ENCODE measurements at regions not wholly inside any gene's neighbourhood (a gene's known extent, or its start where the extent isn't known, plus 50 kb on each side); places are given as distances from the start of the nearest gene placed in this dataset.
"Not testable (repeated sequence)": the region's sequence is repeated elsewhere in the genome, so short reads cannot be mapped to it uniquely, and the experiment has no call there.

DNA sequence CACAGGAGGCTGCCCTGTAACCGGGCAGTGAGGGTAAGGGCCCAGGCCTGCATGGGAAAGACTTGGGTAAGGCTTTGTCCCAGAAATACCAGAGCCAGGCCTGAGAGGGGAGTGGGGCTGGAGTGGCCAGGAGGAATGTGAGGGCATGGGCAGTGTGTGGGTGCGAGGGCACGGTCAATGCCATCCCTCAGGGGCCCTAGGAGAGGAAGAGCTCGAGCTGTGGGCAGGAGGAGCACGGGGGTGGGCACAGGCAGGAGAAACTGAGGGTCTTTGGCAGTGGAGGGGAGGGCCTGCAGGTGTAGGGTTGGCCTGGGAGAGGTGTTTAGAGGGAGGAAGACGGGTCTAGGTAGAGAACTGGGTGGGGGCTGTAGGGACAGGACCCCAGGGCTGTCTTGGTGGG lies 381.6 kb downstream of the TMEM121 start:
- Histone ChIP-seq H3K9ac (ENCODE audit: low read length) (no peak overlapping the region), H3K9me3 (ENCODE audit: low read length) (no peaks in the 10 kb centered on the region), H2AFZ (ENCODE audit: low read length) (no peak overlapping the region), H3K79me2 (ENCODE audit: low read length) (no peaks in the 10 kb centered on the region), H3K4me3 (ENCODE audit: low read length) (no peak overlapping the region), H3K4me2 (ENCODE audit: low read length) (no peak overlapping the region), H3F3A (ENCODE audit: low read length, unreplicated experiment) (no peaks in the 10 kb centered on the region), H3K9me2 (replicated peaks; ENCODE audit: low read length) (no peaks in the 10 kb centered on the region), H3K27ac (ENCODE audit: low read length) (no peak overlapping the region), H3K27me3 (ENCODE audit: low read length) (no peaks in the 10 kb centered on the region), H3K36me3 (ENCODE audit: low read depth, low read length) (no peaks in the 10 kb centered on the region), H4K20me1 (ENCODE audit: low read length) (no peaks in the 10 kb centered on the region), H3K4me1 (ENCODE audit: insufficient read depth, low read length) (no peaks in the 10 kb centered on the region)
- ATAC-seq (no peak), DNase-seq (no peak)
- intact Hi-C loops (cut with micrococcal nuclease) = no loop called here
- ChIA-PET POLR2A (ENCODE audit: unreplicated experiment) (no interaction called here), CTCF (no interaction called here)
- TF ChIP-seq EZH2 (IDR thresholded peaks at IDR 0.05; ENCODE audit: low read length, unreplicated experiment) = no peak
- TF ChIP-seq CTCF (conservative IDR thresholded peaks at IDR 0.05; ENCODE audit: low read depth, low read length) = no peak
- TF ChIP-seq EZH2phosphoT487 (IDR thresholded peaks at IDR 0.05; ENCODE audit: borderline replicate concordance, low read length) = no peak
- BruUV-seq (replicated peaks) = no TSS peak

DNA sequence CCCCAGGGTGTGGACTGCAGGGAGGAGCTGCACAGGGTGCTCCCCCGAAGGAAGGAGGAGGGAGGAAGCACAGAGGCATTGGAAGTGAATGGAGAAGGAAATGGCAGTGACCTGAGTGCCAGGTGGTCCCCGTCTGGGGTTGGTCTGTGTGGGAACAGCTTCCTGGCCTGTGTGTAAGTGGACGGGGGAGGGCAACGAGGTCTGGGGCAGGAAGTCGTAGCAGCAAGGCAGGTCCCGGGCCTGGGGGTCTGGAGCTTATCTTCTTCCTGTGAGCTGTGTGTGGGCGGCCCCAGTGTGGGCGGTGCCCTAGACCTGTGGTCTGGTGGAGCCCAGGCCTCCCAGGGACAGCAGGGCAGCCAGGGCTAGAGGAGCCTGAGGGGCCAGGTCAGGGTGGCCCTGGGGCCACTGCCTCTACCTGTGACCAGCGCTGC lies 382.1 kb downstream of the TMEM121 start:
- H3K36me3 ChIP-seq (ENCODE audit: low read depth, low read length) = no peaks in the 10 kb centered on the region
- H2AFZ ChIP-seq (ENCODE audit: low read length) = no peak overlapping the region
- H3K4me2 ChIP-seq (ENCODE audit: low read length) = no peak overlapping the region
- CTCF ChIA-PET = no interaction called here
- POLR2A ChIA-PET (ENCODE audit: unreplicated experiment) = no interaction called here
- TF ChIP-seq CTCF (conservative IDR thresholded peaks at IDR 0.05; ENCODE audit: low read depth, low read length) = no peak
- TF ChIP-seq EZH2phosphoT487 (IDR thresholded peaks at IDR 0.05; ENCODE audit: borderline replicate concordance, low read length) = no peak
- no peak for TF ChIP-seq EZH2 (IDR thresholded peaks at IDR 0.05; ENCODE audit: low read length, unreplicated experiment)
- H3F3A ChIP-seq (ENCODE audit: low read length, unreplicated experiment) = no peaks in the 10 kb centered on the region
- no TSS peak for BruUV-seq (replicated peaks)
- no peaks in the 10 kb centered on the region for H4K20me1 ChIP-seq (ENCODE audit: low read length)
- no peaks in the 10 kb centered on the region for H3K9me3 ChIP-seq (ENCODE audit: low read length)
- H3K4me1 ChIP-seq (ENCODE audit: insufficient read depth, low read length) = no peaks in the 10 kb centered on the region
- no peak for ATAC-seq
- H3K9me2 ChIP-seq (replicated peaks; ENCODE audit: low read length) = no peaks in the 10 kb centered on the region
- H3K4me3 ChIP-seq (ENCODE audit: low read length) = no peak overlapping the region
- H3K79me2 ChIP-seq (ENCODE audit: low read length) = no peaks in the 10 kb centered on the region
- DNase-seq = no peak
- intact Hi-C loops (cut with micrococcal nuclease) = no loop called here
- no peak overlapping the region for H3K9ac ChIP-seq (ENCODE audit: low read length)
- H3K27ac ChIP-seq (ENCODE audit: low read length) = no peak overlapping the region
- no peaks in the 10 kb centered on the region for H3K27me3 ChIP-seq (ENCODE audit: low read length)

DNA sequence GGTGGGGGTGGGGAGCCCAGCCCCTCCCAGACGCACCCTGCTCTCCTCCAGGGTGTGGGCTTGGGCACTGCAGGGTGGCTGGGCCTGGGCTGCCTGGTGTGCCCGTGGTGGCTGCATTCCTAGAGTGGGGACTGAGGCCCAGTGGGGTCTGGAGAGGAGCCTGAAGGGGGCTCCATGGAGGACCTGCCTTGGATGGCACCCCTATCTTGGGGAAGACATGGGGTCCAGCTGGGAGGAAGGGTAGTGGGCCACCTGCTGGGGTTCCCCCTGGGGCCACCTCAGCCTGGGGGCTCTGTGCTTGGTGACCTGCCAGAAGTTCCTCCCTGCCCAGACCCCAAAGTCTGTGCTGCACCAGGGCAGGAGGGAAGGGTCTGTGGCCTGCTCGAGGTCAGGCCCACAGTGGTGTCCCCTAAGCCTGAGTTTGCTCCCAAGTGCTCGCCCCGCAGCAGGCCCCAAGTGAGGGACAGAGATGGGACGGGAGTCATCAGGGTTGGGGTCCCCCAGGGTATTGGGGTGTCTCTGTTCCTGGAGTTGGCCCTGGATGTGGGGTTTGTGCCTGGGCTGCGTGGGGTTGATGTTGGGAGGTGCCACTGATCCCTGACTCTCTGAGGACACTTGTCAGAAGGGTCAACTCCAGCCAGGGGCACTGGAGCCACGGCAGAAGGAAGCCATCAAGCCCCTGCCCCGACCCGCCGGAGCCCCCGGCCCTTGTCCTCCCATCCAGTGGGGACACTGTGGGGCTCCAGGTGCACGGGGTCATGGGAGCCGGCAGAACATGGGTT lies 382.9 kb downstream of the TMEM121 start:
- Histone ChIP-seq H4K20me1 (ENCODE audit: low read length) (no peaks in the 10 kb centered on the region), H3K9ac (ENCODE audit: low read length) (no peak overlapping the region), H3K27ac (ENCODE audit: low read length) (no peak overlapping the region), H3K4me1 (ENCODE audit: insufficient read depth, low read length) (no peaks in the 10 kb centered on the region), H3K9me2 (replicated peaks; ENCODE audit: low read length) (no peaks in the 10 kb centered on the region), H3K36me3 (ENCODE audit: low read depth, low read length) (no peaks in the 10 kb centered on the region), H3K27me3 (ENCODE audit: low read length) (no peaks in the 10 kb centered on the region), H3F3A (ENCODE audit: low read length, unreplicated experiment) (no peaks in the 10 kb centered on the region), H2AFZ (ENCODE audit: low read length) (no peak overlapping the region), H3K4me2 (ENCODE audit: low read length) (no peak overlapping the region), H3K9me3 (ENCODE audit: low read length) (no peaks in the 10 kb centered on the region), H3K4me3 (ENCODE audit: low read length) (no peak overlapping the region), H3K79me2 (ENCODE audit: low read length) (no peaks in the 10 kb centered on the region)
- DNase-seq (no peak), ATAC-seq (no peak)
- no TSS peak for BruUV-seq (replicated peaks)
- intact Hi-C loops (cut with micrococcal nuclease) = no loop called here
- ChIA-PET CTCF (no interaction called here), POLR2A (ENCODE audit: unreplicated experiment) (no interaction called here)
- no peak for TF ChIP-seq EZH2phosphoT487 (IDR thresholded peaks at IDR 0.05; ENCODE audit: borderline replicate concordance, low read length)
- TF ChIP-seq CTCF (conservative IDR thresholded peaks at IDR 0.05; ENCODE audit: low read depth, low read length) = no peak
- no peak for TF ChIP-seq EZH2 (IDR thresholded peaks at IDR 0.05; ENCODE audit: low read length, unreplicated experiment)

DNA sequence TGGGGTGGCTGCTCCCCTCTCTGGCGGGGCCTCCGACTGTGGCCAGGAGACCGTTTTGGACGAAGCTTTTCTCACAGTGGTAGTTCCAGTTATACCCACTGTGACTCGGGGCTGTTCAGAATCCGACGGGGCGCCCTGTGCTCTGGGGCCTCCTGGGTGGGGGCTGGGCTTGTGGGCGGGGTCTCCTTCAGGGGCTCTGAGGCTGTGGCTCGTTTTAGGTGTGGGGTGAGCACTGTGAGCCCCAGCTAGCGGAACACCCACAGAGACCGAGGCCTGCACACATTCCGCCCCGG lies 383.4 kb downstream of the TMEM121 start:
- H3K36me3 ChIP-seq (ENCODE audit: low read depth, low read length); CTCF ChIA-PET; ATAC-seq; BruUV-seq (replicated peaks); intact Hi-C loops (cut with micrococcal nuclease); H3F3A ChIP-seq (ENCODE audit: low read length, unreplicated experiment); H3K27ac ChIP-seq (ENCODE audit: low read length); H3K9ac ChIP-seq (ENCODE audit: low read length); H3K27me3 ChIP-seq (ENCODE audit: low read length); H3K9me2 ChIP-seq (replicated peaks; ENCODE audit: low read length); DNase-seq; H3K4me2 ChIP-seq (ENCODE audit: low read length); H3K4me1 ChIP-seq (ENCODE audit: insufficient read depth, low read length); H3K9me3 ChIP-seq (ENCODE audit: low read length); POLR2A ChIA-PET (ENCODE audit: unreplicated experiment); H3K4me3 ChIP-seq (ENCODE audit: low read length); H4K20me1 ChIP-seq (ENCODE audit: low read length); H2AFZ ChIP-seq (ENCODE audit: low read length); H3K79me2 ChIP-seq (ENCODE audit: low read length): not testable (repeated sequence)
